ENCODE measurements at regions not wholly inside any gene's neighbourhood (a gene's known extent, or its start where the extent isn't known, plus 50 kb on each side); places are given as distances from the start of the nearest gene placed in this dataset.
"Not testable (repeated sequence)": the region's sequence is repeated elsewhere in the genome, so short reads cannot be mapped to it uniquely, and the experiment has no call there.

DNA sequence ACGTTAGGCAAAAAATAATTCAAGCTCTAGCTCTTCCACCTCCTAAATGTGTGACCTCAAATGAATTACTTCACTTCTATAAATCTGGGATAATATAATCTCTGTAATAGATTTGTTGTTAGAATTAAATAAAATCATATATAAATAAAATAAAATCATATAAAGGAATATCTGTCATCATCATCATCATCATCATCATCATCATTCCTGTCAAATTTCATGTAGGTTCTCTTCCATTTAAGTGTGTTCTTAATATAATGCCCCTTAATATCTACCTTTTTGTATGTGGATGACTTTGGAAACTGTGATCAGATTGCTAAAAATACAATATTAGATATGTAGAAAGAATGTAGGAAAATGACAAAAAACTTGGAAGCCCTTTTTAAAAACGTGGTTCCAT, 621.0 kb downstream of the ADGRL2 start:
- no peak for DNase-seq (ENCODE audit: low read depth)

DNA sequence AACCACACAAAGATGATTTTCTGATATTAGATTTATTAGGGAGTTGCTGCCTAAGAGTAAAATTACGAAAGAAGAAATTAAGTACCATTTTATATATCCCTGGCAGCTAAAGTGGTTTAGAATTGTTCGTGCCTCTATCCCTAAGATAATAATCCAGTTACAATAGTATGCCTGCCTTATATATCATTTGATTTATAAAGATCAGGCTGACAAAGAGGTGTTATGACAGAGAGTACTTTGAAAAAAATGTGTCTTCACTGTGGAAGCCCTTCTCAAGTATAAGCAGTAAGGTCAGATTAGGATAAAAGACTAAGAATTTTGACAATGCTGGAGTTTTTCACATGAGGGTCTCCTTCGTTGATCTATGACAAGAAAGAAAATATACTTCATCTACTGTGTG, 619.9 kb downstream of the ADGRL2 start:
- DNase-seq (ENCODE audit: low read depth) = no peak

DNA sequence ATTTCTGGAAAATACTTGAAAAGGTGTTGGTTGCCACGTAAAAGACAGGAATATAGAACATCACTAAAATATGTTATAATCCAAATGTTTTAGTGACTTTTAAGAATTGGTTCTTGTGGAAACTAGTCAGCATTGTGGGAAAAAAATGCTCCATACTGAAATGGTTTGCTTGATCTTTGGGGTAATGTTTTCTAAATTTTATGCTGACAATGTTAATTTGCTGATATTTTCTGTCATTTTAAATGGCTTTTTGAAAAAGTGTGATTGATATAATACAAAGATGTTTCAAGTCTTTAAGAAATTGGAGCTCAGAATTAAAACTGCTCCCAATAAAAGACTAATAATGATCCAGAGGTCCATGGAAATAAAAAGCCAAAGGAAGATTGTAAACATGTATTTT, 610.9 kb downstream of the ADGRL2 start:
- no peak for DNase-seq (ENCODE audit: low read depth)

DNA sequence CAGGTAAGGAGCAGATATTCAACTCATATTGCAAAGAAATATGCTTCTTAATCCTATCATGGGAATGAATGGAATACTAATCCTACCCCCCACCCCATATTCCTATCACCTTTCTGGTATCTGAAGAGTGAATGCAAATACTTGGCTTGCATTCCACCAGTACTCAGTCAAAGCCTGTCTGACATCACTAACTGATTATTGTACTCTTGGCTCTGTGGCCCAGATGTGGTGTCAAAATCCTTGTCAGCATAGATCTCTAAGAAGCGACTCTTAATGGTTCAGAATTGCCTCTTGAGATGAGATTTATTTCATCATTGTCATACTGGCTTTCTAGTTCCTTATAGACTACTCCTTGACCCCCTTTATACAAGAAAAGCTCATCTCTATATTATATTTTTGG, 604.6 kb downstream of the ADGRL2 start:
- no peak for DNase-seq (ENCODE audit: low read depth)

DNA sequence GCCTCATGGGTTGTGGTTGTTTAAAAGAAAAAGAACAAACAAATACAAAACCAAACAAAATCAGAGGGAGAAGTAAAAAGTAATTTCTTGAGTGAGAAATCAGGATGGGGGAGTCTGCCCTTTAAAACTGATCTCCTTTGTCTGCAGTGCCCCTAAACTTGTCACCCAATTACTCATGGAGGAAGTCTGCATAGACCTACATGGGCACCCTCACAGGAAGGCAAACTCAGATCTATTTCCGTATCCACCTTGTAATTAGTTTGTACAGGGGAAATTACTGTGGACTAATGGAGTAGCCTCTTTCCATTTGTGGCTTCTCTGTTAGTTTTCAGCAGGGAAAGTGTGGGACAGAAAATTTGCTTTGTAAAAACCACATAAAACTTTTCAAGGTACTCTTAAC, 600.4 kb downstream of the ADGRL2 start:
- no peak for DNase-seq (ENCODE audit: low read depth)

DNA sequence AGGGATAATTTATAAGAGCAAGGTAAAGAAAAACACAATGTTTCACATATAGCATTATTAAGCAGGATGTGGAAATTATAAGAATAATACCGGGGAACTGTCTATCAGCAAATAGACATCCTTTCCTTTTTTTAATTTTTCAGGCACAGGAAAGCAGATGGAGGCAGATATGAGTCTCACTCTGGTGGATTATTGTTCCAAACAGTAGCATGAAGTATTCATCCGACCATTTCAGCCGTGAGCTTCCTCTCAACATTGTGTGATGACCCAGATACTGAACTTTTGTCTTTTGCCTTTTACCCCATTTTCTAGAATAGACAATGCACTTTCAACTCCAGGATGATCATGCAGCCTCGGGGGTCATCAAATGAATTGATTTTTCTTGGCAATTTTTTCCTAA, 599.8 kb downstream of the ADGRL2 start:
- DNase-seq (ENCODE audit: low read depth) = no peak

DNA sequence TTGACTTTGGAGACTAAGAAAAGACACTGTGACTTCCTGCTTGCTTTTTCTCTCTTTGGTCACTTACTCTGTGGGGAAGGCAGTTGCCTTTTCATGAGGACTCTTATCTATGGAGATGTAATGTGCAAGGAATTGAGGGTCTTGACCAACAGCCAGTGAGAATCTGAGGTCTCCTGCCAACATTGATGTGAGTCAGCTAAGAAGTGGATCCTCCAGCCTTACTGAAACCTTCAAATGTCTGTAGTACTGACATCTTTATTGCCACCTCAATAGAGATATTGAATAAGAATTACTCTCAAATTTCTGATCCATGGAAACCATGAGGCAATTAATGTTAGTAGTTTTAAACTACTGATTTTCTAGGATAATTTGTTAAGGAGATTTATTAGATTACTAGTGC, 598.4 kb downstream of the ADGRL2 start:
- DNase-seq (ENCODE audit: low read depth) = no peak

DNA sequence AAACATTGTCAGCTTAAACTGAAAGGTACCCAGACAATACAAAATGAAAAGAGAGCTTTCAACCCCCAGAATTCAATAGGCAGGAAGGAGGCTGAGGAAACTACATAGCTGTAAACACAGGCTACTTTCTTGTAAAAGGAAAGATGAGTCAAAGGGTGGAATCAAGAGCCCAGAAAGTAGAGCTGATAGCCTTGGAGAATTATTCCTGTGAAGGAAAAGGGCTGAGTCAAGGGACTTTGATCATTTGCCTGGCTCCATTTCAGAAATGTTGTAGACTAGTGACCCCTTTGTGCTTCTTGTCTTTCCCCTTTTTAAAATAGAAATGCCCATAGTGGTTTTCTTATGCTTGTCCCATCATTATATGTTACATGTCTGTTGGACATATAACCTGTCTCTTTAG, 597.6 kb downstream of the ADGRL2 start:
- DNase-seq (ENCODE audit: low read depth) = no peak

DNA sequence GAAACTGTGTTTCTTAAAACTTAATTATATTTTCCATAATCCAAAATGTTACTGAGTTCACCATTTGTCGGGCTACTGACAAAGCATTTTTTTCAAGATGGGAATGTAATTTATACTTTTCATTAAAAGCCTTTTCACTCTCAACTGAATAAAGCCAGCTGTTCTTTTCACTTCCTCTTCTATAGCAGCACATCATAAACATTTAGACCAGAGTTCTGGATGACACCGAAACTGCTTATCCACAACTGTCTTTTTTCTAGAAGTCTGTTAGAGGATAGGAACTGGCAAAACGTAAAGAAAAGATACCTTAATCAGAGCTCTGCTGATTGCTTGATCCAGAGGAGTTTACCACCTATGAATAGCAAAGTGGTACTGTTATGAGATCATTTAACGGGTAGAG, 594.7 kb downstream of the ADGRL2 start:
- no peak for DNase-seq (ENCODE audit: low read depth)

DNA sequence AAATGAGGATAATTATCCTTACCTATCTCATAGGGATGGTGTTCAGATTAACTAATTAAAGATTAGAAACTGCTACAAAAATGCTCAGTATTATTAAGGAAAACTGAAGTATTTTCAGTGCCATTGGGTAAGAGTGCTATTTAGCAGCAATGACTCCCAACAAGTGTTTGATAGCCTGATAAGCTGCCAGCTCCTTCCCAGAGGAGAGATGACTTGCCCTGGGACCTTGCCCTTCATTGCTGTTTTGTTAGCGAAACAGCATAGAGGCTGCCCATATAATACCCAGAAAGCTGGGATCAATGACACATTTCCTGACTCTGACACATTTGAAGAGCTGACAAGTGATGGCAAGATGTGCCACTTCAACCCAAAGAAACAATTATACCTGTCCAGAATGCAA, 592.2 kb downstream of the ADGRL2 start:
- no peak for DNase-seq (ENCODE audit: low read depth)

DNA sequence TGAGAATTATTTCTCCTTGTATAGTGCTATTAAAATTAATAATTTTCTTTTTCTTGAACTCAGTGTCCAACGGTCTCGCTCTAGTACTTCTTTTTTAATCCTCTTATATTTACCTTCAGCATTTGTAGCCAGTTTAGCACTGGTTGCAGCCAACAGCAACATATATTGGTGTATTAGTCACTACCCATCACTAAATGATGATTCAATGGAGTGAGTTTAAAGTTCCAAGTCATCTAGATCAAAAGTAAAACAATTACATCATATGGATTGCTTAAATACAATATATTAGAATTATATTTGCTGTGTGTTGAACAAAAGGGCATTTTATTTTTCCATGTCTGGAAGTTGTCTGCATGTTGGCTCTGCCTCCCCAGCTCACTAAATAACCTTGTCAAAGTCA, 591.8 kb downstream of the ADGRL2 start:
- DNase-seq (ENCODE audit: low read depth) = peak; percentile 40

DNA sequence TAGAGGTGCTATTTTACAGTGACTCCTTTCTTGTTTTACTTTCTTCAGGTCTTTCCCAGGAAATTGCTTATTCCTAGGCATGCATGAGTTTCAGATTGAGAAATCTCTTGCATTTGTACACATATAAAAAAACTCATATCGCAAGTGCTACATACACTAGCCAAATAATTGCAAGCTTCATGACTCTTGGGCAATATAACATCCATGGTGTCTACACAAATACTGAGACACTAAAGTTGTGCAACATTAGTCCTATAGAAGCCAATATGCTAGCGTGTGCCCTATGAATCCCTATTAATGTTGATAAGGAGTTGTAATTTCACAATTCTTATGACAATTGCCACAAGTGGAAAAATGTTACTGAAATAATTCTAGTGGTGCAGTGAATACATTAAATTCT, 591.0 kb downstream of the ADGRL2 start:
- DNase-seq (ENCODE audit: low read depth) = no peak

DNA sequence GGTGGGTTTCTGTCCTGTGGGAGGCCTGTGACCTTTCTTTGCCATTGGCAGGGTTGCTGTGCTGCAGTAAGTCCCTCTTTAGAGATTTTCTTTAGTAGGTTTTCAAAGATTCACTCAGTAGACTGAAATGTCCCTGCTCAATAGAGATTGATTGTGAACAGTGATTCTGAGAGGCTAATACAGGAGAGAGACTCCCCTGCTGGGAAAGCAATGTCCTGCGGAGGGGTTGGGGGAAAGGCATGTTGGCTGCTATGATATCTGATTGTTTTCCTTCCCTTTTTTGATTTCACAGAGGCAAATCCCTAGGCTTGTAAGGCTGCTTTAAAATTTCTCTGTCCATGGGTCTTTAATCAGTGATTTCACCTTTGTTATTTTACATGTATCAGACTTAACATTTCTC, 589.9 kb downstream of the ADGRL2 start:
- DNase-seq (ENCODE audit: low read depth) = no peak

DNA sequence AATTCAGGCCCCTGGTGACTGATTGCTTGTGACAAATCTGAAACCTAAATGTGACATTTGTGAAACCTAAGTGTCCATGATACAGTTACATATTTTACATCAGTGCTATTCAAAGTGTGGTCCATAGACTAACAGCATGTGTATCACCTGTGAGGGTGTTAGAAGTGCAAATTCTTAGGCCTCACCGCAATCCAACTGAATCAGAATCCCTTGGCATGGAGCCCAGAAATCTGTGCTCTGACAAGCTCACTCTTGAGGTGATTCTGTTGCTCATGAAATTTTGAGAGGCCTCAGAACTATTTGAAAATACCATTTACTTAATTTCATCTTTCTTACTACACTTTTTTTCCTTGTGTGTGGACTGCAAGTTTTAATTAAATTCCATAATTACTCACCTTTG, 587.9 kb downstream of the ADGRL2 start:
- peak; percentile 46 for DNase-seq (ENCODE audit: low read depth)

DNA sequence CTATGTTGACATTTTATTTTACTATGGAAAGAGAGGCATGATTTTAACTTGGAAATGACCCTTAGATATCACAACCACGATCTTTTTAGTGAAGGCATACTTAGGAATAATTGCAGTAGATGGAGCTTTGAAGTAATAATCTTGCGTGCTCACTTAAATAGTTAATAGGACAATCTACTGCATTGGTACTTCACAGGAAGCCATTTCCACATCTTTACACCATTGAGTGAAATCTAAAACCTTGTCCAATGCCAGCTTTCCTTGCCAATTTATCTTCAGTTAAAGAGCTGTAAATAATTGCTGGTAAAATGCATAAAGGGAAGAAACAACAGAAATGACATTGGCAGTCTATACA, 586.3 kb downstream of the ADGRL2 start:
- DNase-seq (ENCODE audit: low read depth) = no peak

DNA sequence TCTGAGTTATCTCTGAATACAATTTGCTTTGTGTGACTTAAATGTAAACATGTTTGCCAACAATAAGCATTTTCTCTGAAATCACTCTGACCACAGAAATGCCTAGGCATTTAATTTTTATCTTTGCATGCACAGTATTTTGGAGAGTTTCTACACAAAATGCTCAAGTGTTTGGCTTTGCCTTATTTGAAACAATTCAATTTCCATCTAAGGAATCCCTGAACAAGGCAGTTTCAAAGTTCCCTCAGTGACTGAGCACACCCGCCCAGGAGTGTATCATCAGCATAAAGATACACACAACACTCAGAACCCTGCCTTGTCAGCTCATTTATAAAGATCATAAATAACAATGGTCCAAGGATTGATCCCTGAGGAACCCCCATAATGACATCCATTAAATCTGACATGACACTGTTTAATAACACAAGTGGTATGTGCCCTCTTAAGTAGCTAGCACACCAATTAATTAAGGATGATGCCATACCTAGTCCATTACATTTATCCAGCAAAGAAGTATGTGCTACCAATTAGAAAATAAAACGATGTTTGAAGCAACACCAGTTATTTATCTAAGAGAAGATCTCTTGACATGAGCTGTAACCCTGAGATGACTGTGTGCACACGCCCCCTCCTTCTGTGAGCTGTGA, 585.8 kb downstream of the ADGRL2 start:
- DNase-seq (ENCODE audit: low read depth) = no peak

DNA sequence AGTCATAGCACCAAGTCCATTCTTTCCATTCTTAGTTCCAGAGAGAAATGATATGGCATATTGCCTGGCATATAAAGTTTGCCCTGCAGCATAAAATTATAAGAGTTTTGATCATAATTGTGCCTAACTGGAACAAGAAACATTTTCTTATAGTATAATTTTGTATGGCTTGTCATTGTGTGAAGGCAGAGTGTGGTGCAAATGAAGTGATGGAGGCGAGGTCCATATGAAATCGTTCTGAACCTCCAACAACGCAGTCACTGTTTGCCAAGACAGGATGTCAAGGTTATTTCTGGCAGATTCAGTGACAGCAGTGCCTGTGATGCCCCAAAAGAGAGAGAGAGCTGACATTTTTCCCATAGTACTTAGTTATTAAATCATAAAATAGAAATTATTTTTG, 584.0 kb downstream of the ADGRL2 start:
- no peak for DNase-seq (ENCODE audit: low read depth)

DNA sequence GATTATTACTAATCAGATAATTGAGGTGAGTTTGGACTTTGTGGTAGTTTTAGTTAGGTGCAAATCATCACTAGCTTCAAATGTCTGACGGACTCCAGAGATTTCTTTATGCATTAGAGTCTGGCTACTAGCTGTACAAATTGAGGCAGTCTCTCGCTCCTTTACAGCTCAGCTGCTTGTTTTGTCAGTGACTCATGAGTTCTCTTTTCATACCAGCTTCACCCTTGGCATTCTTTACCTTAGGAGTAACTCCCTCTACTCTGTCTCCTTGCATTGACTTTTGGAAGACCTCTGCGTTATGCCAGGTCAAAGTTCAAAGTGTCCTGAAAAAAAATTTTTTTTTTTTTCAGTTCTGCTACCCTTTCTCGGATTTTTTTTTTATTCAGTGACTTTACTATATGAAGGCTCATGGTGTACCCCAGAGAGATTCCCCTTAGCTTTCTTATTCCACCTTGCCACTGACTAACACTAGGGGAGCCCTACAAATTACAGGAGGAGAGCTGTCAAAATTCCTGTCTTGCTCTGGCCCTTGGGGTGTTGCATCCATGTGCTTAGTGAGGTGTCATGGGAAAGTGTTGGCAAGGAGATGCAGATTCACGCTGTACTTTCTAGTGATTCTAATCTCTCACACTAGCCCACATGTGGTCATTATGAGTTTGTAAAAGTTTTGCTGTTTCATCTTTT, 576.6 kb downstream of the ADGRL2 start:
- no peak for DNase-seq (ENCODE audit: low read depth)

DNA sequence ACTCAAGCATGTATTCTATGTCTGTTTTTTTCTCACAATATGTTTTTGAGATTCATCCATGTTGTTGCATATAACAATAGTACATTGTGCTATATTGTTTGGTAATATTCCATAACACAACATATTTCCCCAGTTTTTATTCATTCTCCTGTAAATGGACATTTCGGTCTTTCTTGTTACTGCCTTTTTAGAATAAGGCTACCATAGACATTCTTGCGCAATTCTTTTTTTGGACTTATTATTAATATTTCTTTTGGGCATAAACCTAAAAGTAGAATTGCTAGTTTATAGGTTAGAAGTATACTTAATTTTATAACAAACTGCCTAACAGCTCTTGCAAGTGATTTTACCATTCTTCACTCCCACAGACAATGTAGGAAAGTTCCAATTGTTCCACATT, 573.0 kb downstream of the ADGRL2 start:
- no peak for DNase-seq (ENCODE audit: low read depth)

DNA sequence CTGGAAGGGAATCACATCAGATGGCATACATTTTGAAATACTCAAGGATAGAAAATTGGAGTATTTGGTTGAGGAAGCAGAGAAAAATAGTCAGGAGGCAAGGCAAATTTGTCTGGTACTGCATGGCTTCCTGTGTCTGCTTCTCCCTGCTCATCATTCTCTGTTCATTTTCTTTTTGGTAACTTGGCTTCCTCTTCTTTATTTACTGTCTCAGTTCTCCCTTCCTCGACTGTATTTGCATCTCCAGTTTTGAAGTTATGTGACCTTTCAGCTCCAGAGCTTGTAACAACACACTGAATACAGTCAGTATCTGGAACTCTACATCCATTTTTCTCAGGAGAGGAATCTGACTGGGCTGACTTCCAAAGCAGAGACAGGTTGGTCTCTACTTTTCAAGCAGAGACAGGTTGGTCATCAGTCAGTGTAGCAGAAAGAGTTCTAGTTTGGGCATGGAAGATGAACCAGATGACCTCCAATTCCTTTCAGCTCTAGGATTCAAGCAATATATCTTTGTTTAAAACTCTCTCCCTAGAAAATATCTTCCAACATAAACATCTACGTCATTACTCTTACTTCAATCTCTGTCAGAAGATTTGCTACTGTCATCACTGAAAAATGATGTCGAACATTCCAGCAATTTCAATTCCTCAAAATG, 571.2 kb downstream of the ADGRL2 start:
- DNase-seq (ENCODE audit: low read depth) = no peak

DNA sequence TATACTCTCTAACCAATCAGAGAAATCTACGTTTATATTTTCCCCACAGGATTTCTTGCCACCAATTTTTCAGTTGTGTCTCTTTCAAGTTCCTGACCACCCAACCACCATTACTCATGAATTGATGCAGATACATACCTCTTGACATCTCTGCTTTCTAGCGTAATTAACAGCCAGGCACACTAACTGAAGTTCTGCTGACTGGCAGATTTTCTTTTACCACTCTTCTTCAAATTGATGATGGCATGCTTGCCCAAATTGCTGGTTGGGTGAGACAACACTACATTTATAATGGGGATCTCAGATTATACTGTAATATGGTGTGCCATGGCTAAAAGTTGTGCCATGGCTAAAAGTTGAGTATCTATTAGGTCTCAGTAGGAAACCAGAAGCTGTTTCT, 566.7 kb downstream of the ADGRL2 start:
- no peak for DNase-seq (ENCODE audit: low read depth)

DNA sequence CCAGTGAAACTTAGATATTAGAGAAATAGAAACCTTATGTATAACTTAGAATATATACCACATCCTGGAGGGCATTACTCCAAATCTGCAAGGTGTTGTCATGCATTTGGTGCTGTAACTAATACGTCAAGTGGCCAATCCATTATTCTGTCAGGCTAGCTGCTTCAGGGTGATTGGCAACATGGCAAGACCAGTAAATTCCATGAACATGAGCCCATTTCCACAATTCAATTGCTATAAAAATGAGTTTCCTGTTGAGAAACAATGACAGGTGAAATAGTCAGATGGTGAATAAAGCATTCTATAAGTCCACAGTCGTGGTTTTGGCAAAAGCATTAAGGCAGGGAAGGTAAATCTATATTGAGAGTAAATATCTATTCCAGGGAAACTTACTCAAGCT, 566.0 kb downstream of the ADGRL2 start:
- no peak for DNase-seq (ENCODE audit: low read depth)

DNA sequence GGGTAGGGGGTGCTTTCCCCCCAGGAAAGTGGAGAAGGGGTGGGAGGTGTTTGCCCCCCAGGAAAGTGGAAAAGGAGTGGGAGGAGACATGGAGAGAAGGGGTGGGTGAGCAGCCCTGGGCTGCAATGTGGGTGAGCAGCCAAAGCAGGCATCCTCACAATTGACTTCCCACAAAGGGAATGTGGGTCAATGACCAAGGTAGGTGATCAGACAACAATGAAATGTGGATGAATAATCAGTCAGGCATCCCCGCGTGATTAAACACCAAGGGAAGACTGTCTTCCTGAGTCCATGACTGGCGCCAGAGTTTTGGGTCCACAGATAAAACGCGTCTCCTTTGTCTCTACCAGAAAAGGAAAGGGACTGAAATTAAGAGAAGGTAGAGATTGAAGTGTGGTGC, 558.8 kb downstream of the ADGRL2 start:
- DNase-seq (ENCODE audit: low read depth) = not testable (repeated sequence)

DNA sequence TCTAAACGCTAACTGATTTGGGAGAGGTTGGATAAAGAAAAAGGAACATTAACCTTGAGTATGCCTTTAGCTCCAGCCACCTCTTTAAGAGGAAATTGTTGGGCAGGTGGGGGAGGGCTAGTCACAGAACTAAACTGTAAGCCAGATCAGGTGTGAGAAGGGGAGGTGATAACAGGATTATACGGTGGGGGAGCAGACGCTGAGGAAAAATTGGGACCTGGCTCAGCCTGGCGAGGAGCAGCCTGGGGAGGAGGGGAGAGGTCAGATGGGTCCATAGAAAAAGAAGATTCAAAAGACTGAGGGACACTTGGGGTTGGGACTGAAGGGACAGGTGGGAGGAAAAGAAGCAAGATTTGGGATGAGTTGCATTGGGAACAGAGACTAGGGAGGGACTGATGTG, 558.0 kb downstream of the ADGRL2 start:
- DNase-seq (ENCODE audit: low read depth) = not testable (repeated sequence)
